Heart left ventricle (tissue), 16 donors: ENCODE measurements at regions not wholly inside any gene's neighbourhood (a gene's known extent, or its start where the extent isn't known, plus 50 kb on each side); places are given as distances from the start of the nearest gene placed in this dataset.
"Not testable (repeated sequence)": the region's sequence is repeated elsewhere in the genome, so short reads cannot be mapped to it uniquely, and the experiment has no call there.

Source experiments
- ATAC-seq, 4 donors: fragments of 200-7000 bp; cut with Tn5 transposase; one replicate each; pipeline ENCODE4 v1.9.1; 2020 to 2022; ENCODE audit warnings: moderate library complexity in 4 of 4, mild to moderate bottlenecking in 3 of 4, moderate number of reproducible peaks in 1 of 4
- DNase-seq, 5 donors: peaks; one replicate each; pipeline ENCODE4 v3.0.0-alpha.2; 2020
- H3K27ac ChIP-seq, 12 donors: fragments of 200-600 bp; sonication (generic) in 4 of 12; one replicate each; pipeline versions ENCODE4 v1.5.0 to v1.8.0; 2016 to 2022; ENCODE audit warnings: mild to moderate bottlenecking in 2 of 12
- H3K27me3 ChIP-seq, 9 donors: fragments of 200-600 bp; sonication (generic) in 2 of 9; one replicate each; pipeline versions ENCODE4 v1.5.1 to v1.8.0; 2016 to 2022; ENCODE audit warnings: mild to moderate bottlenecking in 3 of 9
- H3K36me3 ChIP-seq, 9 donors: fragments of 200-600 bp; sonication (generic) in 2 of 9; one replicate each; pipeline versions ENCODE4 v1.5.0 to v1.8.0; 2018 to 2022; ENCODE audit warnings: mild to moderate bottlenecking in 2 of 9
- H3K4me1 ChIP-seq, 12 donors: fragments of 200-600 bp; sonication (generic) in 4 of 12; one replicate each; pipeline versions ENCODE4 v1.5.0 to v1.8.0; 2016 to 2022; ENCODE audit warnings: mild to moderate bottlenecking in 3 of 12
- H3K4me3 ChIP-seq, 12 donors: fragments of 200-600 bp; sonication (generic) in 4 of 12; one replicate each; pipeline versions ENCODE4 v1.5.0 to v1.8.0; 2017 to 2022; ENCODE audit warnings: mild to moderate bottlenecking in 9 of 12, moderate library complexity in 4 of 12
- H3K9me3 ChIP-seq, 12 donors: fragments of 200-600 bp; sonication (generic) in 4 of 12; one replicate each; pipeline versions ENCODE4 v1.5.0 to v1.8.0; 2016 to 2022; ENCODE audit warnings: mild to moderate bottlenecking in 1 of 12
- CTCF ChIP-seq, 12 donors: fragments of 200-600 bp; sonication (generic) in 4 of 12; IDR thresholded peaks; one replicate each; pipeline versions ENCODE4 v1.5.0 to v1.8.0; 2018 to 2022; ENCODE audit warnings: antibody characterized with exemption in 12 of 12, mild to moderate bottlenecking in 5 of 12
- POLR2A ChIP-seq, 2 donors: fragments of 450-650 bp; IDR thresholded peaks; one replicate each; pipeline ENCODE4 v1.6.1; 2017; ENCODE audit warnings: antibody characterized with exemption in 2 of 2, mild to moderate bottlenecking in 2 of 2, moderate library complexity in 2 of 2
- WGBS, 4 donors: extraction: QIAGEN DNeasy Blood & Tissue Kit in 2 of 4; methylation state at CpG; one replicate each; pipeline versions ENCODE4 v1.1.5 to v1.1.7; 2013 to 2018; 5-methylcytosine and 5-hydroxymethylcytosine counted together
- intact Hi-C, 10 donors: fragments of 100-400 bp; cut with DNase I; formaldehyde crosslinking; loops; one replicate each; pipeline versions ENCODE4 v1.11.1 to v1.14.2; 2022
- donor health status: ischemic (EF 13 %, LVEDD 7.1; RV severe dilation, severe dysfunction).
- donor health status: healthy with polysubstance abuse.
- donor health status: DM: no; HTN: yes; CAD: no.
- donor health status: DM: no; HTN: no; CAD: no.
- donor health status: ischemic (EF 25% LVEDD 6.9; RV normal size, moderate dysfunction).
- donor health status: ischemic (EF 25% LVEDD 5.7; RV mildly dilated, moderate dysfunction).
- donor health status: healthy.
- donor health status: DM: yes; HTN: yes; CAD: no.
- donor health status: ischemic (EF 35%, LVEDD 5.7; RV mildly dilated, moderate dysfunction).
- donor health status: nonischemic (EF 11% LVEDD 7.7; RV severe dilation, severe dysfunction).
- donor health status: DM: yes; HTN: yes; CAD: no.
- donor health status: PGD.
- donor health status: ischemic (EF 29% LVEDD 5.4; RV normal size, mild dysfunction).
- donor health status: nonischemic (EF 23%, LVEDD 6.1; RV moderate dilation, normal function).

GRCh38 chr10:33860552-33860951 is 526.1 kb upstream of the NRP1 start:
- no peak for ATAC-seq
- H3K27ac ChIP-seq, result no peak overlapping the region
- H3K4me3 ChIP-seq, result no peak overlapping the region
- H3K9me3 ChIP-seq, result no peaks in the 10 kb centered on the region
- no peak for DNase-seq
- intact Hi-C loops, result no loop called here
- TF ChIP-seq CTCF (IDR thresholded peaks at IDR 0.05) (no peak), POLR2A (IDR thresholded peaks at IDR 0.05) (no peak)
- H3K36me3 ChIP-seq, result no peaks in the 10 kb centered on the region
- 89 to 94% (median 93%) methylated on average over 3 of the region's 3 CpGs for WGBS, 4 donors
- H3K27me3 ChIP-seq, result no peaks in the 10 kb centered on the region
- H3K4me1 ChIP-seq, result peaks cover 0 to 15% (median 5%) of the 10 kb centered on the region in 12 donors

- DNase-seq, result no peak
- intact Hi-C loops, result no loop called here
- no peak overlapping the region for H3K4me3 ChIP-seq
- H3K27ac ChIP-seq, result no peak overlapping the region
- TF ChIP-seq CTCF (IDR thresholded peaks at IDR 0.05) (no peak), POLR2A (IDR thresholded peaks at IDR 0.05) (no peak)
- no peak for ATAC-seq
- H3K9me3 ChIP-seq, result no peaks in the 10 kb centered on the region
- no peaks in the 10 kb centered on the region for H3K27me3 ChIP-seq
- H3K36me3 ChIP-seq, result no peaks in the 10 kb centered on the region
- WGBS, 4 donors, result 95 to 97% (median 96%) methylated on average over 6 of the region's 6 CpGs
- H3K4me1 ChIP-seq, result peaks cover 0 to 15% (median 5%) of the 10 kb centered on the region in 12 donors
Observed at GRCh38 chr10:33859319-33860022, 525.0 kb upstream of the NRP1 start.

GRCh38 chr10:33858326-33858725 is 523.9 kb upstream of the NRP1 start:
- 58 to 78% (median 69%) methylated on average over 4 of the region's 4 CpGs for WGBS, 4 donors
- DNase-seq, result no peak
- Histone ChIP-seq H3K4me1 (peaks cover 0 to 15% (median 5%) of the 10 kb centered on the region in 12 donors), H3K9me3 (no peaks in the 10 kb centered on the region), H3K27me3 (no peaks in the 10 kb centered on the region), H3K4me3 (no peak overlapping the region), H3K27ac (no peak overlapping the region), H3K36me3 (no peaks in the 10 kb centered on the region)
- TF ChIP-seq POLR2A (IDR thresholded peaks at IDR 0.05) (no peak), CTCF (IDR thresholded peaks at IDR 0.05) (no peak)
- intact Hi-C loops, result no loop called here
- ATAC-seq, result no peak

- H3K36me3 ChIP-seq, H3K4me3 ChIP-seq, H3K4me1 ChIP-seq, H3K27ac ChIP-seq, DNase-seq, intact Hi-C loops, H3K9me3 ChIP-seq, ATAC-seq, H3K27me3 ChIP-seq: not testable (repeated sequence)
- WGBS, 4 donors, result 88 to 94% (median 91%) methylated on average over 5 to 7 of the region's 7 CpGs
Observed at GRCh38 chr10:33853221-33853620, 518.8 kb upstream of the NRP1 start.

- Histone ChIP-seq H3K27ac (no peak overlapping the region), H3K36me3 (no peaks in the 10 kb centered on the region), H3K4me3 (no peak overlapping the region), H3K4me1 (no peaks in the 10 kb centered on the region), H3K27me3 (no peaks in the 10 kb centered on the region), H3K9me3 (peaks cover 0 to 10% (median 0%) of the 10 kb centered on the region in 12 donors)
- ATAC-seq (no peak), DNase-seq (no peak)
- WGBS, 4 donors, result 86 to 90% (median 88%) methylated on average over 3 of the region's 3 CpGs
- no peak for TF ChIP-seq POLR2A (IDR thresholded peaks at IDR 0.05)
- no peak for TF ChIP-seq CTCF (IDR thresholded peaks at IDR 0.05)
- intact Hi-C loops, result no loop called here
Observed at GRCh38 chr10:33843379-33843778, 508.9 kb upstream of the NRP1 start.
